WTC11 (cell line): ENCODE measurements at regions not wholly inside any gene's neighbourhood (a gene's known extent, or its start where the extent isn't known, plus 50 kb on each side); places are given as distances from the start of the nearest gene placed in this dataset.

ENCODE experiments used
- ATAC-seq: fragments of 200-7000 bp; cut with Tn5 transposase; 2 replicates; pipeline ENCODE4 v1.10.0; 2021; ENCODE audit warnings: mild to moderate bottlenecking, moderate library complexity
- CTCF ChIA-PET: fragments of 300-600 bp; sonication (Branson Sonifier 250); formaldehyde crosslinking; loops from one replicate; lab custom pipeline; 2021; ENCODE audit warnings: antibody characterized with exemption; lab: Charles Lee
- POLR2A ChIA-PET: fragments of 350-600 bp; sonication (Branson Sonifier 250); formaldehyde crosslinking; loops from one replicate; lab custom pipeline; 2021; ENCODE audit warnings: antibody characterized with exemption; lab: Charles Lee
- DNase-seq: peaks from one replicate; pipeline ENCODE4 v3.0.0; 2021; ENCODE audit warnings: low spot score
- H3K27ac Mint-ChIP-seq: 2 replicates; pipeline ENCODE4 v1.8.0; 2021; ENCODE audit warnings: mixed read lengths
- H3K27me3 Mint-ChIP-seq: 2 replicates; pipeline ENCODE4 v1.8.0; 2021; ENCODE audit warnings: low read depth, mild to moderate bottlenecking, moderate library complexity, mixed read lengths
- H3K36me3 Mint-ChIP-seq: 2 replicates; pipeline ENCODE4 v1.8.0; 2021; ENCODE audit warnings: mixed read lengths
- H3K4me1 Mint-ChIP-seq: 2 replicates; pipeline ENCODE4 v1.8.0; 2022; ENCODE audit warnings: mixed read lengths
- H3K4me3 Mint-ChIP-seq: 2 replicates; pipeline ENCODE4 v1.8.0; 2021; ENCODE audit warnings: mild to moderate bottlenecking, moderate library complexity, mixed read lengths
- H3K9me3 Mint-ChIP-seq: 2 replicates; pipeline ENCODE4 v1.8.0; 2021; ENCODE audit warnings: mixed read lengths
- ELF4 ChIP-seq: sonication (generic); formaldehyde crosslinking; IDR thresholded peaks from 2 replicates; pipeline ENCODE4 v1.8.1; 2022; ENCODE audit warnings: low read depth, mild to moderate bottlenecking, moderate library complexity, missing genetic modification reagents
- ESRRA ChIP-seq: sonication (generic); formaldehyde crosslinking; IDR thresholded peaks from 2 replicates; pipeline ENCODE4 v1.8.1; 2022; ENCODE audit warnings: mild to moderate bottlenecking, missing genetic modification reagents, borderline replicate concordance
- ETV6 ChIP-seq: sonication (generic); formaldehyde crosslinking; IDR thresholded peaks from 2 replicates; pipeline ENCODE4 v1.8.1; 2022; ENCODE audit warnings: mild to moderate bottlenecking, missing genetic modification reagents
- GTF2I ChIP-seq: fragments of 250-450 bp; sonication (Bioruptor Pico); conservative IDR thresholded peaks from 2 replicates; pipeline ENCODE4 v1.4.0; 2021; ENCODE audit warnings: mild to moderate bottlenecking
- IRF2 ChIP-seq: sonication (generic); formaldehyde crosslinking; IDR thresholded peaks from 2 replicates; pipeline ENCODE4 v1.8.0; 2022; ENCODE audit warnings: low read depth, missing genetic modification reagents, borderline replicate concordance
- MXD4 ChIP-seq: fragments of 250-450 bp; sonication (Bioruptor Pico); IDR thresholded peaks from 2 replicates; pipeline ENCODE4 v1.8.0; 2021; ENCODE audit warnings: mild to moderate bottlenecking, moderate library complexity, borderline replicate concordance
- NFE2L1 ChIP-seq: sonication (generic); formaldehyde crosslinking; IDR thresholded peaks from 2 replicates; pipeline ENCODE4 v1.8.1; 2023; ENCODE audit warnings: missing genetic modification reagents
- NR1H2 ChIP-seq: sonication (generic); formaldehyde crosslinking; IDR thresholded peaks from 2 replicates; pipeline ENCODE4 v1.9.0; 2021; ENCODE audit warnings: mild to moderate bottlenecking, moderate library complexity, missing genetic modification reagents
- OVOL2 ChIP-seq: fragments of 250-450 bp; sonication (Bioruptor Pico); IDR thresholded peaks from 2 replicates; pipeline ENCODE4 v1.9.0; 2021; ENCODE audit warnings: mild to moderate bottlenecking, borderline replicate concordance
- PRRX2 ChIP-seq: fragments of 250-450 bp; sonication (Bioruptor Pico); IDR thresholded peaks from 2 replicates; pipeline ENCODE4 v1.8.0; 2021; ENCODE audit warnings: mild to moderate bottlenecking
- TEAD1 ChIP-seq: sonication (generic); formaldehyde crosslinking; IDR thresholded peaks from 2 replicates; pipeline ENCODE4 v1.8.0; 2022; ENCODE audit warnings: mild to moderate bottlenecking, missing genetic modification reagents
- ZBTB21 ChIP-seq: sonication (generic); formaldehyde crosslinking; IDR thresholded peaks from 2 replicates; pipeline ENCODE4 v1.8.1; 2023; ENCODE audit warnings: mild to moderate bottlenecking, missing genetic modification reagents, borderline replicate concordance
- ZNF138 ChIP-seq: sonication (generic); formaldehyde crosslinking; conservative IDR thresholded peaks from 2 replicates; pipeline ENCODE4 v1.8.1; 2022; ENCODE audit warnings: mild to moderate bottlenecking, moderate library complexity, missing genetic modification reagents
- ZNF416 ChIP-seq: fragments of 250-450 bp; sonication (Bioruptor Pico); IDR thresholded peaks from 2 replicates; pipeline ENCODE4 v1.9.0; 2021; ENCODE audit warnings: mild to moderate bottlenecking, inconsistent platforms
- TF ChIP-seq, protein P1 (sequence below): sonication (generic); formaldehyde crosslinking; IDR thresholded peaks from 2 replicates; pipeline ENCODE4 v1.8.1; 2023; ENCODE audit warnings: mild to moderate bottlenecking, missing genetic modification reagents, borderline replicate concordance
- TF ChIP-seq, protein P2 (sequence below): sonication (generic); formaldehyde crosslinking; IDR thresholded peaks from 2 replicates; pipeline ENCODE4 v1.8.1; 2022; ENCODE audit warnings: missing genetic modification reagents, borderline replicate concordance
- TF ChIP-seq, protein P3 (sequence below): fragments of 250-450 bp; sonication (Bioruptor Pico); IDR thresholded peaks from 2 replicates; pipeline ENCODE4 v2.1.2; 2022; ENCODE audit warnings: mild to moderate bottlenecking, moderate library complexity
- TF ChIP-seq, protein P4 (sequence below): fragments of 250-450 bp; sonication (Bioruptor Pico); IDR thresholded peaks from 2 replicates; pipeline ENCODE4 v1.9.0; 2021; ENCODE audit warnings: mild to moderate bottlenecking
- TF ChIP-seq, protein P5 (sequence below): sonication (generic); formaldehyde crosslinking; IDR thresholded peaks from 2 replicates; pipeline ENCODE4 v1.8.1; 2022; ENCODE audit warnings: mild to moderate bottlenecking, missing genetic modification reagents, moderate library complexity, borderline replicate concordance
- TF ChIP-seq, protein P6 (sequence below): sonication (generic); formaldehyde crosslinking; IDR thresholded peaks from 2 replicates; pipeline ENCODE4 v1.8.1; 2022; ENCODE audit warnings: mild to moderate bottlenecking, moderate library complexity, missing genetic modification reagents
- TF ChIP-seq, protein P7 (sequence below): sonication (generic); formaldehyde crosslinking; IDR thresholded peaks from 2 replicates; pipeline ENCODE4 v1.8.0; 2022; ENCODE audit warnings: missing genetic modification reagents

DNA sequence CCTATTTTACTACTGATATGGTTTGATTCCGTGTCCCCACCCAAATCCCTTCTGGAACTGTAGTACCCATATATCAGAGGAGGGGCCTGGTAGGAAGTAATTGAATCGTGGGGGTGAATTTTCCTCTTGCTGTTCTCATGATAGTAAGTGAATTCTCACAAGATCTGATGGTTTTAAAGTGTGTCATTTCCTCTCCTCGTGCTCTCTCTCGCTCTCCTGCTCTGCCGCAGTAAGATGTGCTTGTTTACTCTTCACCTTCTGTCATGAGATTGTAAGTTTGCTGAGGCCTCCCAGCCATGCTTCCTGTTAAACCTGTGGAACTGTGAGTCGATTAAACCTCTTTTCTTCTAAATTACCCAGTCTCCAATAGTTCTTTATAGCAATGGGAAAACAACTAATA is 81.2 kb upstream of the ZBTB20 start:
- no peaks in the 10 kb centered on the region for H3K9me3 Mint-ChIP-seq
- no peak for ATAC-seq
- H3K4me1 Mint-ChIP-seq, result no peaks in the 10 kb centered on the region
- ChIA-PET POLR2A (interaction anchor here (0.5 to 1.2 kb wide), 2 partner anchors 160 to 543 kb away, joined by 3 to 4 read pairs; no protein-coding TSS in a partner anchor), CTCF (no interaction called here)
- H3K27me3 Mint-ChIP-seq, result no peaks in the 10 kb centered on the region
- no peak for TF ChIP-seq OVOL2 (CRISPR knock-in tag)
- no peak for TF ChIP-seq MXD4 (CRISPR knock-in tag)
- no peak for TF ChIP-seq NFE2L1
- TF ChIP-seq, protein P1, sequence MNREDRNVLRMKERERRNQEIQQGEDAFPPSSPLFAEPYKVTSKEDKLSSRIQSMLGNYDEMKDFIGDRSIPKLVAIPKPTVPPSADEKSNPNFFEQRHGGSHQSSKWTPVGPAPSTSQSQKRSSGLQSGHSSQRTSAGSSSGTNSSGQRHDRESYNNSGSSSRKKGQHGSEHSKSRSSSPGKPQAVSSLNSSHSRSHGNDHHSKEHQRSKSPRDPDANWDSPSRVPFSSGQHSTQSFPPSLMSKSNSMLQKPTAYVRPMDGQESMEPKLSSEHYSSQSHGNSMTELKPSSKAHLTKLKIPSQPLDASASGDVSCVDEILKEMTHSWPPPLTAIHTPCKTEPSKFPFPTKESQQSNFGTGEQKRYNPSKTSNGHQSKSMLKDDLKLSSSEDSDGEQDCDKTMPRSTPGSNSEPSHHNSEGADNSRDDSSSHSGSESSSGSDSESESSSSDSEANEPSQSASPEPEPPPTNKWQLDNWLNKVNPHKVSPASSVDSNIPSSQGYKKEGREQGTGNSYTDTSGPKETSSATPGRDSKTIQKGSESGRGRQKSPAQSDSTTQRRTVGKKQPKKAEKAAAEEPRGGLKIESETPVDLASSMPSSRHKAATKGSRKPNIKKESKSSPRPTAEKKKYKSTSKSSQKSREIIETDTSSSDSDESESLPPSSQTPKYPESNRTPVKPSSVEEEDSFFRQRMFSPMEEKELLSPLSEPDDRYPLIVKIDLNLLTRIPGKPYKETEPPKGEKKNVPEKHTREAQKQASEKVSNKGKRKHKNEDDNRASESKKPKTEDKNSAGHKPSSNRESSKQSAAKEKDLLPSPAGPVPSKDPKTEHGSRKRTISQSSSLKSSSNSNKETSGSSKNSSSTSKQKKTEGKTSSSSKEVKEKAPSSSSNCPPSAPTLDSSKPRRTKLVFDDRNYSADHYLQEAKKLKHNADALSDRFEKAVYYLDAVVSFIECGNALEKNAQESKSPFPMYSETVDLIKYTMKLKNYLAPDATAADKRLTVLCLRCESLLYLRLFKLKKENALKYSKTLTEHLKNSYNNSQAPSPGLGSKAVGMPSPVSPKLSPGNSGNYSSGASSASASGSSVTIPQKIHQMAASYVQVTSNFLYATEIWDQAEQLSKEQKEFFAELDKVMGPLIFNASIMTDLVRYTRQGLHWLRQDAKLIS, result no peak
- TF ChIP-seq ZNF416, result no peak
- TF ChIP-seq PRRX2 (CRISPR knock-in tag), result no peak
- no peak for TF ChIP-seq GTF2I (CRISPR knock-in tag)
- H3K27ac Mint-ChIP-seq, result no peak overlapping the region
- DNase-seq, result no peak
- H3K36me3 Mint-ChIP-seq, result no peaks in the 10 kb centered on the region
- no peak overlapping the region for H3K4me3 Mint-ChIP-seq

DNA sequence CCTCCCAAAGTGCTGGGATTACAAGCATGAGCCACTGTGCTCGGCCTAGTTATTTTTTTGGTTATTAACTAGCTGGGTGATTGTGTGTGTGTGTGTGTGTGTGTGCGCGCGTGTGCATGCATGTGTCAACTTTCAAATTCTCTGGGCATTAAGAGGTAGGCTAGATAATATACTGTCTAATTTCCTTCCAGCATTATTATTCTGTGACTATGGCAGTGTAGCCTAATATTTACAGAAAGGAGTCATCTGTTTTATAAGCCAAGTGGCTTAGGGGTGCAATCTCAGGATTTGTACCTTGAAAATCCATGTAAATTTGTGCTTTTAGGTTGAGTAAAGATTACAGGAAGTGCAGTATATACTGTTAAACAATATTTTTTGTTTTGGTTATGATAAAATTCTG is 85.1 kb upstream of the ZBTB20 start:
- no peaks in the 10 kb centered on the region for H3K4me1 Mint-ChIP-seq
- ChIA-PET POLR2A (no interaction called here), CTCF (no interaction called here)
- H3K36me3 Mint-ChIP-seq, result no peaks in the 10 kb centered on the region
- no peak overlapping the region for H3K4me3 Mint-ChIP-seq
- no peak for DNase-seq
- no peaks in the 10 kb centered on the region for H3K27me3 Mint-ChIP-seq
- no peak for ATAC-seq
- no peaks in the 10 kb centered on the region for H3K9me3 Mint-ChIP-seq
- H3K27ac Mint-ChIP-seq, result no peak overlapping the region
- TF ChIP-seq ZNF138 (CRISPR knock-in tag), result no peak
- TF ChIP-seq IRF2 (CRISPR knock-in tag), result no peak
- TF ChIP-seq, protein P2, sequence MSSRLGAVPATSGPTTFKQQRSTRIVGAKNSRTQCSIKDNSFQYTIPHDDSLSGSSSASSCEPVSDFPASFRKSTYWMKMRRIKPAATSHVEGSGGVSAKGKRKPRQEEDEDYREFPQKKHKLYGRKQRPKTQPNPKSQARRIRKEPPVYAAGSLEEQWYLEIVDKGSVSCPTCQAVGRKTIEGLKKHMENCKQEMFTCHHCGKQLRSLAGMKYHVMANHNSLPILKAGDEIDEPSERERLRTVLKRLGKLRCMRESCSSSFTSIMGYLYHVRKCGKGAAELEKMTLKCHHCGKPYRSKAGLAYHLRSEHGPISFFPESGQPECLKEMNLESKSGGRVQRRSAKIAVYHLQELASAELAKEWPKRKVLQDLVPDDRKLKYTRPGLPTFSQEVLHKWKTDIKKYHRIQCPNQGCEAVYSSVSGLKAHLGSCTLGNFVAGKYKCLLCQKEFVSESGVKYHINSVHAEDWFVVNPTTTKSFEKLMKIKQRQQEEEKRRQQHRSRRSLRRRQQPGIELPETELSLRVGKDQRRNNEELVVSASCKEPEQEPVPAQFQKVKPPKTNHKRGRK (CRISPR knock-in tag), result no peak
- no peak for TF ChIP-seq ELF4 (CRISPR knock-in tag)
- TF ChIP-seq, protein P3, sequence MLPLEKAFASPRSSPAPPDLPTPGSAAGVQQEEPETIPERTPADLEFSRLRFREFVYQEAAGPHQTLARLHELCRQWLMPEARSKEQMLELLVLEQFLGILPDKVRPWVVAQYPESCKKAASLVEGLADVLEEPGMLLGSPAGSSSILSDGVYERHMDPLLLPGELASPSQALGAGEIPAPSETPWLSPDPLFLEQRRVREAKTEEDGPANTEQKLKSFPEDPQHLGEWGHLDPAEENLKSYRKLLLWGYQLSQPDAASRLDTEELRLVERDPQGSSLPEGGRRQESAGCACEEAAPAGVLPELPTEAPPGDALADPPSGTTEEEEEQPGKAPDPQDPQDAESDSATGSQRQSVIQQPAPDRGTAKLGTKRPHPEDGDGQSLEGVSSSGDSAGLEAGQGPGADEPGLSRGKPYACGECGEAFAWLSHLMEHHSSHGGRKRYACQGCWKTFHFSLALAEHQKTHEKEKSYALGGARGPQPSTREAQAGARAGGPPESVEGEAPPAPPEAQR (CRISPR knock-in tag), result no peak
- TF ChIP-seq ETV6 (CRISPR knock-in tag), result no peak
- TF ChIP-seq, protein P4, sequence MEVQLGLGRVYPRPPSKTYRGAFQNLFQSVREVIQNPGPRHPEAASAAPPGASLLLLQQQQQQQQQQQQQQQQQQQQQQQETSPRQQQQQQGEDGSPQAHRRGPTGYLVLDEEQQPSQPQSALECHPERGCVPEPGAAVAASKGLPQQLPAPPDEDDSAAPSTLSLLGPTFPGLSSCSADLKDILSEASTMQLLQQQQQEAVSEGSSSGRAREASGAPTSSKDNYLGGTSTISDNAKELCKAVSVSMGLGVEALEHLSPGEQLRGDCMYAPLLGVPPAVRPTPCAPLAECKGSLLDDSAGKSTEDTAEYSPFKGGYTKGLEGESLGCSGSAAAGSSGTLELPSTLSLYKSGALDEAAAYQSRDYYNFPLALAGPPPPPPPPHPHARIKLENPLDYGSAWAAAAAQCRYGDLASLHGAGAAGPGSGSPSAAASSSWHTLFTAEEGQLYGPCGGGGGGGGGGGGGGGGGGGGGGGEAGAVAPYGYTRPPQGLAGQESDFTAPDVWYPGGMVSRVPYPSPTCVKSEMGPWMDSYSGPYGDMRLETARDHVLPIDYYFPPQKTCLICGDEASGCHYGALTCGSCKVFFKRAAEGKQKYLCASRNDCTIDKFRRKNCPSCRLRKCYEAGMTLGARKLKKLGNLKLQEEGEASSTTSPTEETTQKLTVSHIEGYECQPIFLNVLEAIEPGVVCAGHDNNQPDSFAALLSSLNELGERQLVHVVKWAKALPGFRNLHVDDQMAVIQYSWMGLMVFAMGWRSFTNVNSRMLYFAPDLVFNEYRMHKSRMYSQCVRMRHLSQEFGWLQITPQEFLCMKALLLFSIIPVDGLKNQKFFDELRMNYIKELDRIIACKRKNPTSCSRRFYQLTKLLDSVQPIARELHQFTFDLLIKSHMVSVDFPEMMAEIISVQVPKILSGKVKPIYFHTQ (CRISPR knock-in tag), result no peak
- TF ChIP-seq ESRRA (CRISPR knock-in tag), result no peak
- TF ChIP-seq ZBTB21 (CRISPR knock-in tag), result no peak
- no peak for TF ChIP-seq NR1H2 (CRISPR knock-in tag)
- TF ChIP-seq, protein P5, sequence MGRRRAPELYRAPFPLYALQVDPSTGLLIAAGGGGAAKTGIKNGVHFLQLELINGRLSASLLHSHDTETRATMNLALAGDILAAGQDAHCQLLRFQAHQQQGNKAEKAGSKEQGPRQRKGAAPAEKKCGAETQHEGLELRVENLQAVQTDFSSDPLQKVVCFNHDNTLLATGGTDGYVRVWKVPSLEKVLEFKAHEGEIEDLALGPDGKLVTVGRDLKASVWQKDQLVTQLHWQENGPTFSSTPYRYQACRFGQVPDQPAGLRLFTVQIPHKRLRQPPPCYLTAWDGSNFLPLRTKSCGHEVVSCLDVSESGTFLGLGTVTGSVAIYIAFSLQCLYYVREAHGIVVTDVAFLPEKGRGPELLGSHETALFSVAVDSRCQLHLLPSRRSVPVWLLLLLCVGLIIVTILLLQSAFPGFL, result no peak
- no peak for TF ChIP-seq MXD4 (CRISPR knock-in tag)
- TF ChIP-seq, protein P6, sequence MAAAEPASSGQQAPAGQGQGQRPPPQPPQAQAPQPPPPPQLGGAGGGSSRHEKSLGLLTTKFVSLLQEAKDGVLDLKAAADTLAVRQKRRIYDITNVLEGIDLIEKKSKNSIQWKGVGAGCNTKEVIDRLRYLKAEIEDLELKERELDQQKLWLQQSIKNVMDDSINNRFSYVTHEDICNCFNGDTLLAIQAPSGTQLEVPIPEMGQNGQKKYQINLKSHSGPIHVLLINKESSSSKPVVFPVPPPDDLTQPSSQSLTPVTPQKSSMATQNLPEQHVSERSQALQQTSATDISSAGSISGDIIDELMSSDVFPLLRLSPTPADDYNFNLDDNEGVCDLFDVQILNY (CRISPR knock-in tag), result no peak
- TF ChIP-seq TEAD1 (CRISPR knock-in tag), result no peak
- TF ChIP-seq, protein P7, sequence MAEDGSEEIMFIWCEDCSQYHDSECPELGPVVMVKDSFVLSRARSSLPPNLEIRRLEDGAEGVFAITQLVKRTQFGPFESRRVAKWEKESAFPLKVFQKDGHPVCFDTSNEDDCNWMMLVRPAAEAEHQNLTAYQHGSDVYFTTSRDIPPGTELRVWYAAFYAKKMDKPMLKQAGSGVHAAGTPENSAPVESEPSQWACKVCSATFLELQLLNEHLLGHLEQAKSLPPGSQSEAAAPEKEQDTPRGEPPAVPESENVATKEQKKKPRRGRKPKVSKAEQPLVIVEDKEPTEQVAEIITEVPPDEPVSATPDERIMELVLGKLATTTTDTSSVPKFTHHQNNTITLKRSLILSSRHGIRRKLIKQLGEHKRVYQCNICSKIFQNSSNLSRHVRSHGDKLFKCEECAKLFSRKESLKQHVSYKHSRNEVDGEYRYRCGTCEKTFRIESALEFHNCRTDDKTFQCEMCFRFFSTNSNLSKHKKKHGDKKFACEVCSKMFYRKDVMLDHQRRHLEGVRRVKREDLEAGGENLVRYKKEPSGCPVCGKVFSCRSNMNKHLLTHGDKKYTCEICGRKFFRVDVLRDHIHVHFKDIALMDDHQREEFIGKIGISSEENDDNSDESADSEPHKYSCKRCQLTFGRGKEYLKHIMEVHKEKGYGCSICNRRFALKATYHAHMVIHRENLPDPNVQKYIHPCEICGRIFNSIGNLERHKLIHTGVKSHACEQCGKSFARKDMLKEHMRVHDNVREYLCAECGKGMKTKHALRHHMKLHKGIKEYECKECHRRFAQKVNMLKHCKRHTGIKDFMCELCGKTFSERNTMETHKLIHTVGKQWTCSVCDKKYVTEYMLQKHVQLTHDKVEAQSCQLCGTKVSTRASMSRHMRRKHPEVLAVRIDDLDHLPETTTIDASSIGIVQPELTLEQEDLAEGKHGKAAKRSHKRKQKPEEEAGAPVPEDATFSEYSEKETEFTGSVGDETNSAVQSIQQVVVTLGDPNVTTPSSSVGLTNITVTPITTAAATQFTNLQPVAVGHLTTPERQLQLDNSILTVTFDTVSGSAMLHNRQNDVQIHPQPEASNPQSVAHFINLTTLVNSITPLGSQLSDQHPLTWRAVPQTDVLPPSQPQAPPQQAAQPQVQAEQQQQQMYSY (CRISPR knock-in tag), result no peak
- TF ChIP-seq GTF2I (CRISPR knock-in tag), result no peak
